Hematopoietic multipotent progenitor cell treated with erythropoietin and hydrocortisone succinate and interleukin-3 and kit ligand, for 17 days (in vitro differentiated cells): ENCODE measurements at regions not wholly inside any gene's neighbourhood (a gene's known extent, or its start where the extent isn't known, plus 50 kb on each side); places are given as distances from the start of the nearest gene placed in this dataset.

Source experiments
- DNase-seq: peaks from one replicate; pipeline ENCODE4 v3.0.0-alpha.2; 2015; ENCODE audit warnings: low spot score

DNA sequence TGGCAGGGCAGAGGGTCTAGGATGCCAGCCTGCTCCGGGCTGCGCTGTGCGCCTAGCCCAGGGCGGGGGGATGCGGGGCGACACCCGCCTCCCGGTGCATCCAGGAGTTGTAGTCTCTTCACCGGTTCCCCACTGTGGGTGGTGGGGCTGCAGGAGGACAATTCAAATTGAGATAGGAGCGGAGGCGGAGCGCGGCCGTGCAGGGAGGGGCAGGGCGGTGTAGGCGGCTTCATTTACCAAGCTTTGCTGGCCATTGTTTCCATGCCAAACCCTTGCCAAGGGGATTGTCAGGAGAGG, 2047.4 kb downstream of the TP53TG3F start:
- no peak for DNase-seq

DNA sequence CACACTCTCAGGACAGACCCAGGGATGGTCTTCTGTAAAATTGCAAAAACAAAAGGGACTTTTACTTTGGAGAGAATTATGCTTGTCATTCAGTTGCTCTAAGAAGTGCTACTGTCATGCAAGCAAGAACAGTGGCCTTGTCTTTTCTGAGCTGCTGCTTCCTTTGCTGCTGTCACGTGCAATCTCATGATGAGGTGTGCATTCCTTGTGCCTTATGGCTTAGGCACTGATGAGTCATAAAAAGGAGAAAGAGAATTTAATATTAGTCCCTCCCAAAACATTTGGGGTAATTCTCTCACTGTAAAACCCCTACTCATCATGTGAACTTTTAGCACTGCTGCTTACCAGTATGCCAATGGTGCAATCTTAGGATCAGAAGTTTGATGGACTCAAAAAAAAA, 2051.3 kb downstream of the TP53TG3F start:
- no peak for DNase-seq

DNA sequence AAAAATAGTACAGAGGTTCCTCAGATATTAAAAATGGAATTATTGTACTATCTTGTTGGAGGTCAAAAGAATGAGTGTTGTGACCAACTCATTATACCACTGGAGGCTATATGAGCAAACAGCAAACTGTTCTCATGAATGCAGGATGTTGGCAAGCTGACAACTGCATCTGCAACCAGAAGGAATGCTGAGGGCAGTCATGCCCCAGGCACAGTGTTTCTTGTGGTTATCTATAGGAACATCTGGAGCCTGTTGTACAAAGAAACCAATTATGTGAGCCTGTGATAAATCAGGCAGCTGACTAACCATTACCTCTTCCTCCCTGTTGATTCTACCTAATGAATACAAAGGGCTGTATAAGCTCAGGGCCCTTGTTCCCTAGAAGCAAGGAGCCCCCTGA, 2057.1 kb downstream of the TP53TG3F start:
- DNase-seq, result no peak

DNA sequence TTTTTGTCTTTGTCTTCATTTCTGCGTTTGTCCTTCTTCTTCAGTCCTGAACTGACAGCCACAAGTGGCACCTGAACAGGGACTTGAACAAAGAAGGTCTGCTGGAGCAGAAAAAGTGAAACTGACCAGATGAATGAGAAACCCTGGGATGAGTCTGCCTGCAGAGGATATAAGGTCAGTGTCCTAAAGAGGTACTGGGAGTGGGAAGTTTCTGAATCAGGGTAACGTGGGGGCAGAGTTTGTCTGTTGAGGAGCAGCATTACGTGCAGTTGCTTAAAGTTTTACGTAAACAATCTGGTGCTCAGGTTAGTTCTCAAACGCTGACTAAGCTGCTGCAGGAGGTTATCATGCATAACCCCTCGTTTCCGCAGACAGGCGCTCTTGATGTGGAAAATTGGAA, 2057.6 kb downstream of the TP53TG3F start:
- DNase-seq, result no peak

DNA sequence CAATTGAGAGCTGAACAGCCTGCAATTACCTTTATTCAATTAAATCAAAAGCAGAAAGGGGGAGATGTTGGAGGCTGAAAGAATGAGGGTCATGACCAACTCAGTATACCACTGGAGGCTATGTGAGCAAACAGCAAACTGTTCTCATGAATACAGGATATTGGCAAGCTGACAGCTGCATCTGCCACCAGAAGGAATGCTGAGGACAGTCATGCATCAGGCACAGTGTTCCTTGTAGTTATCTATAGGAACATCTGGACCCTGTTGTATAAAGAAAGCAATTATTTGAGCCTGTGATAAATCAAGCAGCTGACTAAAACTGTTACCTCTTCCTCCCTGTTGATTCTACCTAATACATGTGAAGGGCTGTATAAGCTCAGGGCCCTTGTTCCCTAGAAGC, 2064.6 kb downstream of the TP53TG3F start:
- no peak for DNase-seq

DNA sequence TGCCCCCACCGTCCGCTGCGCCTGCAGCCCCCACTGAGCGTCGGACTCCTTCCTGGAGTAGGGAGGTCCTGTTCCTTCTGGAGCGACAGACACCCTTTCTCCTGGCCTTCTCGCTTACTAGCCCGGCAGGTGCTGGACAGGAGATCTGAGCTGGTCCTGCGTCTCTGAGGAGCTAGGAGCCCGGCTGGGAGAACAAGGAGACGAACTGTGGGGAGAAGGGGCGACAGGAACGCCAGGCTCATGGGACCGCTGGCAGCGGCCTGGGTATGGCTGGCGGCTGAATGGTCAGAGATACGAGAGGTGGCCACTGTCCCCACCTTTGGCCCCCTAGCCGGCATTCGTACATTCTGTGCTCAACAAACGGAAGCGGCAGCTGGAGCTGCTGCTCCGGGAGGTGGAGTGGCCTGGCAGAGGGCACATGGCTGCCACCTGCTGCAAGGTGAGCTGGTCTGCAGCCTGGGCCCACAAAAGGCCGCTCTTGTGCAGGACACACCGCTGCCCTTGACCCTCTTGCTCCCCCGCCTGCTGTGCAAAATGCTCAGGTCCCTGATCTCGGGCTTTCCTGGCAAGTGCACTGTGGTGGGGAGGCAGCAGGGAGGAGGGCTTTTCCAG, 2066.7 kb downstream of the TP53TG3F start:
- no peak for DNase-seq

DNA sequence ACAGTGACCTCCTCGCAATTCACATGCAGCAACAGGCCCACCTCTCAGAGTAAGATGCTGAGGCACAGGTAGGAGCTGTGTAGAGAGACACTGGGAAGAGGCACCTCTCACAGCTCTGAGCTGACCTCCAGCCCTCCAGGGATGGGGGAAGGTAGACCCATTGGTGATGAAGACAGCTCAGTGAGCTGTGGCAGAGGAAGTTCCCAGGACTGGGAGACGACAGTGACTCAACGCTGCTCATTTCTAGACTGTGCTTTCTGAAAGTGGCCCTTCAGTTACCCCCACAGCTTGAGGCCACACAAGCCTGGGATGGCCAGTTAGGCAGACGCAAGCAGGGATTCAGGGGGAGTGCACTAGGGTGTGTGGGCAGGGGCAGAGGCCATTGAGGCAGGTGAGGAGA, 2073.2 kb downstream of the TP53TG3F start:
- DNase-seq, result no peak

DNA sequence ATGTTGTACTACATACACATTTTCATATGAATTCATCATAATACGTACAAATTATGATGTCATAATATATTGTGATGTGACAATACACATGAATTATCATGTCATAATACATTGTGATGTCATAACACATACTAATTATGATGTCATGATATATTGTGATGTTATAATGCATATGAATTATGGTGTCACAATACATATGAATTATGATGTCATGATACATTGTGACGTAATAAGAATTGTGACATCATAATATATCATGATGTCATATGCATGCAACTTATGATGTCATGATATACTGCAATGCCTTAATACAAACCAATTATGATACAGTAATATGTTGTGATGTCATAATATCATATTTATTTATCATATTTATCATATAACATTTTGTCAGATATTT, 2074.3 kb downstream of the TP53TG3F start:
- DNase-seq, result no peak

DNA sequence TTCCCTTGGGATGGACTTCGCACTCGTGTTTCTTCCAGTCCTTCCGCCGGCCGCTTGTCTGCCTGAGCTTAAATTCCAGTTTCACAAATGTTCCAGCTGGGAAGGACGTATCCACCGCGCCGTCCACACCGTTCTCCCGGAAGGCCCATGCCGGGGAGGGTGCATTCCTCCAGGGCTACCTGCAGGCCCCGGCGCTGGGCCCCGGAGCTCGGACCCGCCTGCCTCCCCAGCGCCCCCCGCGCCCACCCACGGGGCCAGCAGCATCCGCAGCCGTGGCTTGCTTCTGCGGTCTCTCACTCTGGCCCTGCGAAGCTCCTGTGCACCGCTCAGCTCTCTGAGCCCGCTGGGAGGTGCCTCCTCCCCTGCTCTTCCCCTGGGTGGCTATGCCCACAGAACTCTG, 2084.1 kb downstream of the TP53TG3F start:
- DNase-seq, result no peak

DNA sequence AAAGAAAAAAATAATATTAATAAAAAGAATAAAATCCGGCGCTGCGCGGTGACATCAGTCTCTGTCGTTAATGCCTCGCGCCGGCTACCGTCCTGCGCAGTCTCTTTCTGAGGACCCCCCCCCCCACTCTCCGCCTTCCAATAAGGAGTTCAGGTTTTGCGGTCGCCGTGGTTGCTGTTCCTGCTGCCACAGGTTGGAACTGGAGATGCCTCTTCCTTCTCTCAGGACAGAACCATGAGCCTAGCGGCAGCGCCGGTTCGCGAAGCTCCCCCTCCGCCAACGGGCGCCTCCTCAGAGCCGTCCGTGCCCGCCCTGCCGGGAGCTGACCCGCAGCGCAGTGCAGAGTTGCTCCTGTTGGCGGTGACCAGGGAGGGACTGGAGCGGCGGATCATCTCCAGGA, 2093.4 kb downstream of the TP53TG3F start:
- DNase-seq, result no peak

DNA sequence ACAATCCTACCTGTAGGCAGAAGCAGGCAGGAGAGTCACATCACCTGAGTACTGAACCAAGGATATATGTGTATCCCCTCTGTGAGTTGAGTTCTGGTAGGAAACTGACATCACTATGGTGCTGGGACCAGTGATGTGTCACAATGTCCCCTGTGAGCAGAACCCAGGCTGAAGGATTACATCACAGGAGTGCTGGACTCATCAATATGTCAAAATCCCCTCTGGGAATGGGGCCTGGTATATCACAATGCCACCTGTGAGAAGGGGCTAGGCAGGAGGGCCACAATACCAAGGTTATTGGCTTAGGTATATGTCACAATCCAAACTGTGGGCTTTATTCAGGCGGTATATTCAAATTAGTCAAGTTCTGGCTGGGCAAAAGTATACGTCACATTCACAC, 2098.3 kb downstream of the TP53TG3F start:
- DNase-seq, result no peak

DNA sequence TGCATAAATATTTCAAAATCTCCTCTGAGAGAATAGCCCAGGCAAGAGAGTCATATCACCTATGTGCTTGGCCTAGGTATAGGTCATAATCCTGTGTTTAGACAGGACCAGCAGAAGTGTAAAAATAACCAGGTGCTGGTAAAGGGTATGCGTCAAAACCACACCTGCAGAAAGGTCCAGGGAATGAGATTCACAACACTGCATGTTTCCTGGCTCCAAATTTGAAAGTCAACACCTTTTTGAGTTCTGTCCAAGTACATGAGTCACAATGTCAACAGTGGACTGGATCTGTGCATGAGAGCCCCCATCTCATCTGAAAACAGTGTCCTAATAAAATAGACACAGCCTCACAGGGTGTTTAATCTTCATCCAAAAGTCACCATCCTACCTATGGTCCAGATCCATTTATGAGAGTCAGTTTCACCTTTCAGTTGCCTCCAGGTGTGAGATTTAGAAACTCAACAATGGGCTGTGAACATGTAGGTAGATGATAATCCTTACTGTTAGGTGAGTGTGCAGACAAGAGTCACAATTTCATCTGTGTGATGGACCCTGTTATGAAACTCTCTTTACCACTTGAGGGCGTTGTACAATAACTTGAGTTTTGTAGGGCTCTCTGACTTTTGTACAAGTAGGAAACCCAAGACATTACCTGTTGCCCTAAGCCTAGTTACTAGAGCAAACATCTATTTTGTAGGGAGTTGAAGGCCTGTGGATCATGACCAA, 2100.7 kb downstream of the TP53TG3F start:
- no peak for DNase-seq

DNA sequence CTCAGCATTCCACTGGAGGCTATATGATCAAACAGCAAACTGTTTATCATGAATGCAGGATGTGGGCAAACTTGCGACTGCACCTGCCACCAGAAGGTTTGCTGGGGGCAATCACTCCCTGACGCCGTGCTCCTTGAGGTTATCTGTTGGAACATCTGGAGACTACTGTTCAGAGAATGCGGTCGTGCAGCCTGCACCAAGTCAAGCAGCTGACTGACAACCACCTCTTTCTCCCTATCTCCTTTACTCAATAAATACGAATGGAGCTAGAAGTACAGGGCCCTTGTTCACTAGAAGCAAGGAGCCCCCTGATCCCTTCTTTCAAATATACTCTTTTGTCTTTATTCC, 2101.2 kb downstream of the TP53TG3F start:
- no peak for DNase-seq

DNA sequence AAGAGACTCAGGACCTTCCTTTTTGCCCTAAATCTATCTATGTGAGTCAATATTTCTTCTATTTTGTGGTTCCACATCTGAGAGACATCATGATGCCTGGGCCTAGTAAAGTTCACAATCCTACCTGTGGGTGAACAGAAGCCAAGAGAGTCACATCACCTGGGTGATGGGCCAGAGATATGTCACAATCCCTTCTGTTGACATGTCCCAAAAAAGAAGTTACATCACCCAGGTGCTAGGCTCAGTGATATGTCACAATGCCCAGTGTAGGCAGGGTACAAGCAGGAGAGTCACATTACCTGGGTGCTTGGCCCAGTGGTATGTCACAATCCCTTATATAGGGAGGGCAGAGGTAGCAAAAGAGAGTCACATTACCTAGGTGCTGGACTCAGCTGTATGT, 2101.9 kb downstream of the TP53TG3F start:
- DNase-seq, result no peak

DNA sequence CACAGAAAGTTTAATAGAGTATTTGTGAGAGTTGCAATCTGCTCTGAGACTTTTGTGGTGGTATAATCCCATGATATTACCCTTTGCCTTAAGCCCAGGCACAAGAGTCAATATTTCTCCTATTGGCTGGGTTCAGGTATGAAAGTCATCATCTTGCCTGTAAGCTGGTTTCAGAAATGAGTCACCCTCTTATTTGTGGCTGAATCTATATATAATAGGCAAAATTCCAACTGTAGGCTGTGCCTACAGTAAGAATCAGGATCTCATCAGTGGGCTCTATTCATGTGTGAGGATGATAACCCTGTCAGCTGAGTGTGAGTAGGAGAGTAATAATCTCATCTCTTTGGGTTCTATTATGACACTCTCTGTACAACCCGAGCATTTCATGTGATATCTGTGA, 2103.1 kb downstream of the TP53TG3F start:
- DNase-seq, result no peak

DNA sequence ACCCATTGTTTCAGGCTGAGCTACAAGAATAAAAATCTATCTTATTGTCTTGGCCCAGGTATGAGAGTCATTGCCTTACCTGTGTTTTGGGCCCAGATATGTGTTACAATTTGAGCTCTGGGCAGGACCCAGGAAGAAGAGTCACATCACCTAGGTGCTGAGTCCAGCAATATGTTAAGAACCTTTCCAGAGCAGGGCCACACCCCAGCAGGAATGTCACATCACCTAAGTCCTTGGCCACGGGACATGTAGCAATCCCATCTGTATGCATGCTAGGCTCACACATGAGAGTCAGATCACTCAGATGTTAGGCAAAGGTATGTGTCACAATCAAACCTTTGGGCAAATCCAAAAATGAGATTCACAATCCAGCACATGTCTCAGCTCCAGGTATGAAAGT, 2103.5 kb downstream of the TP53TG3F start:
- DNase-seq, result no peak

DNA sequence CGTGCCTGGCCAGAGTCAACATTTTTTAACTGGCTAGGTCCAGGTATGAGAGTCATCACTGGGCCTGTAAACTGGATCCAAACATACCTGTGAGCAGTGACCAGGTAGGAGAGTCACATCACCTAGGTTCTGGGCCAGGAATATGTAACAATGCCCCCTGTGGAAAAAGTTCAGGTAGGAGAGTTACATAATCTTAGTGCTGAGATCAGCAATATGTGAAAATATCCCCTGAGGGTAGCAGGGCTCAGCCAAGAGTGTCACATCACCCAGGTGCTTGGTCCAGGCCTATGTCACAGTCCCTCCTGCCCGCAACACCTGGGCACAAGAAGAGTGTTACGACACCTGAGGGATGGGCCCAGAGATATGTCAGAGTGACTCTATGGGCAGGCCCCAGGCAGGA, 2104.7 kb downstream of the TP53TG3F start:
- DNase-seq, result no peak

DNA sequence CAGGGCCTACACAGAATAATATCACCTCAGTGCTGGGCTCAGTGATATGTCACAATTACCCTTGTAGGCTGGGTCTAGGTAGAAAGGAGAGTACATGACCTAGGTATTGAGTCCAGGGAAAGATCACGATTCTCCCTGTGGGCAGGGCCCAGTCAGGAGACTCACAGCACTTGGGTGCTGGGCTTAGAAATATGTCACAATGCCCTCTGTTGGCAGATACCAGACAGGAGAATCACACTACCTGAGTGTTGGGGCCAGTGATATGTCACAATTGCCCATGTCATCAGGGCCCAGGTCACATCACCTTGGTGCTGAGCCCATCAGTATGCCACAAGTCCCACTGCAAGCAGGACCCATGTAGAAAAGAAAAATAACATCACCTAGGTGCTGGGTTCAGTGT, 2105.5 kb downstream of the TP53TG3F start:
- DNase-seq, result no peak

DNA sequence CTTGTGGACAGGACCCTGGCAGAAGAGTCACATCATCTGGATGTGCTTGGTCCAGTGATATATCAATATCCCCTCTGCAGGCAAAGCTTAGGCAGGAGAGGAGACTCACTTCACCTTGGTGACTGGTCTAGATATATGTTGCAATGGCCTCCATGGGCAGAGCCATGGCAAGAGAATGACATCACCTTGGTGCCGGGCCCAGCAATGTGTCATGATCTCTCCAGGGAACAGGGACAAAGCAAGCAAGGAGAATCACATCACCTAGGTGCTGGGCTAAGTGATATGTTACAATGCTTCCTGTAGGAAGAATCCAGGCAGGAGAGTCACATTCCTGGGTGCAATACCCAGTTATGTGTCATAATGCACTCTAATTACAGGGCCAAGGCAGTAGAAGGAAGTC, 2106.2 kb downstream of the TP53TG3F start:
- no peak for DNase-seq

DNA sequence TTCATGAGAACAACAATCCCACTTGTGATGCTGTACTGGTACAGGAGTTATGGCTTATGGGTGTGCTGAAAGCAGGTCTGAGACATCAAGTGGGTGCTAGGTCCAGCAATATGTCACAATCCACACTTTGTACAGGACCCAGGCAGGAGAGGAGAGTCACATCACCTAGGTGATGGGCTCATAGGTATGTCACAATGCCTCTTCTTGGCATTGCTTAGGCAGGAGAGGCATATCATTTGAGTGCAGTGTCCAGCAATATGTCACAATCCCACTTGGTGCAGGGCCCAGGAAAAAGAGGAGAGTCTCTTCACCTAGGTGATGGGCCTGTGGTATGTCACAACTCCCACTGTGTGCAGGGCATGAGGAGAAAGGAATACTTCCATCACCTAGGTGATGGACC, 2110.0 kb downstream of the TP53TG3F start:
- no peak for DNase-seq

DNA sequence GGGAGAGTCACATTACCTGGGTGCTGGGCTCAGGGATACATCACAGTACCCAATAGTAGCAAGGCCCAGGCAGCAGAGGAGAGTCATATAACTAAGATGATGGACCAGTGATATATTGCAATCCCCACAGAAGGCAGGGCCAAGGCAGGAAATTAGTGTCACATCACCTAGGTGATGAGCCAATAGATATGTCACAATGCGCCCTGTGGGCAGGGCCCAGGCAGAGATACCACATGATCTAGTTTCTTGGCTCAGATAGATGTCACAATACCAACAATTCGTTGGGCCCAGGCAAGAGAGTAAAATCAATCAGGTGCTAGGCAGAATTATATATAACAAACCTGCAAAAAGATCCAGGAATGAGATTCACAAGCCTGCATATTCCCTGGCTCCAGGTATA, 2111.5 kb downstream of the TP53TG3F start:
- DNase-seq, result no peak

DNA sequence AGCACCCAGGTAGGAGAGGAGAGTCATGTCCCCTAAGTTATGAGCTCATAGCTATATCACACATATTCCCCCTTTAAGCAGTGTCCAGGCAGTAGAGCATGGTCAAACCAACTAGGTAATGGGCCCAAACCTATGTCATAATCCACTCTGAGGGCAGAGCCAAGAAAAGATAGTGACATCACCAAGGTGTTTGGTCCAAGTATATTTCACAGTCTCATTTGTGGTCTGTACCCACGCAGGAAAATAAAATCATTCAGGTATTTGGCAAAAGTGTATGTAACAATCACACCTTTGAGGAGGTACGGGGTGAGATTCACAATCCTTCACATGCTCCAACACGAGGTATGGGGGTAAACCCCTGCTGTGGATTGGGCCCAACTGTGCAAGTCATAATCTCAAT, 2112.8 kb downstream of the TP53TG3F start:
- no peak for DNase-seq

DNA sequence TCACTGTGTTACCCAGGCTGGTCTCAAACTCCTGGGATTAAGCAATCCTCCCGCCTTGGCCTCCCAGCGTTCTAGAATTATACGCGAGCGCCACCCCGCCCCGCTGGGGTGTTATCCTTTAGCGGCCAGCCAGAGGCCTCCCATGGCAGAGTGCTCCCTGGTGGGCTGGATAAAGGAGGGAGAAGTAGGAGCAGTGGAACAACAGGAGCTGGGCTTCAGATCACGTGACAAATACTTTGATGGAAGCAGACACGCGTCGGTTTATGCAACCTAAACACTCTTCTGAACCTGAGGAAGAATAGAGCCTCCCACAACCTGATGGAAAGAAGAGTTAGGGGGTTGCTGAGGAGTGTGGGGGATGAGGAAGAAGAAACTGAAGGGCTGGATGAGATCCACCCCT, 2114.0 kb downstream of the TP53TG3F start:
- no peak for DNase-seq

DNA sequence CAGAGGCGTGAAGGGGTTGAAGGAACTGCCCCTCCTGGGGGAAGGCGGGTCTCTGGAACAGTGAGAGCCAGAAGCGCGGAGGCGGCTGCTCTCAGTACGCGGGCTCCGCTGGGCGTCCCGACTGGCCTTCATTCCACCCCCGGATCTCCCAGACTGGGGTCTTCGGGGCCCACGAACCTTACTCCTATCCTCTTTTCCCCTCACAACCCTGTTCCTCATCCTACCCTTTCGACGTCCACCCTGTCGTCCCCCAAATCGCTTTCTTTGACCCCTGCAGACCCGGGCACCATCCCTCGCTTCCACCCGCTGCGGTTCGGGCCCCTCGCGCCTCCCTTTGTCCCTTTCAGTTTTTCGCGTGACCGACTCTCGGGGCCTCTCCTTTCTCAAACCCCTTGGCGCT, 2114.6 kb downstream of the TP53TG3F start:
- no peak for DNase-seq
